Fibroblast of villous mesenchyme (primary cell): ENCODE measurements at regions not wholly inside any gene's neighbourhood (a gene's known extent, or its start where the extent isn't known, plus 50 kb on each side); places are given as distances from the start of the nearest gene placed in this dataset.
"Not testable (repeated sequence)": the region's sequence is repeated elsewhere in the genome, so short reads cannot be mapped to it uniquely, and the experiment has no call there.

Source experiments
- DNase-seq: peaks from one replicate; pipeline ENCODE4 v3.0.0-alpha.2; 2010; ENCODE audit warnings: low read depth
- H3K4me3 ChIP-seq: 2 replicates; pipeline ENCODE4 v1.5.1; 2011; ENCODE audit warnings: low read depth, mild to moderate bottlenecking, low read length
- CTCF ChIP-seq: IDR thresholded peaks from 2 replicates; pipeline ENCODE4 v1.5.1; 2012; ENCODE audit warnings: low read depth, mild to moderate bottlenecking, low read length; ENCODE audit not compliant: insufficient read depth

DNA sequence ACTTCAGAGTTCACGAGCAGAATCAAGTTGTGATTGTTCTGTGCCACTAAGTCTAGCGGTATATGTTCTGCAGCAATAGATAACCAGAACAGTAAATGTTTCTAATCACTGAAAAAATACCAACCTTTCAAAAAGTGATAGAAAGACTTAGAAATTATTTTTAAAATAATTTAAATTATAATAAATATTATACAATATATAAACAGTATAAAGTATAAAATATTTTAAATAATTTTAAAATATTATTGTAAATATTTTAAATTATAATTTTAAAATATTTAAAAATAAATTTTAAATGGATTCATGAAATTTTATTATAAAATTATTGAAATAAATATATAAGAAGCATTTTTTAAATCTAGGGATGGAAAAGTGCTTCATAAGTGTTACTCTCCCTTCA, 126.3 kb upstream of the ID2 start:
- no peak overlapping the region for H3K4me3 ChIP-seq
- no peak for DNase-seq
- TF ChIP-seq CTCF, result no peak

GRCh38 chr2:8558096-8558495, 123.8 kb upstream of the ID2 start:
- no peak overlapping the region for H3K4me3 ChIP-seq
- no peak for DNase-seq
- TF ChIP-seq CTCF, result no peak

DNA sequence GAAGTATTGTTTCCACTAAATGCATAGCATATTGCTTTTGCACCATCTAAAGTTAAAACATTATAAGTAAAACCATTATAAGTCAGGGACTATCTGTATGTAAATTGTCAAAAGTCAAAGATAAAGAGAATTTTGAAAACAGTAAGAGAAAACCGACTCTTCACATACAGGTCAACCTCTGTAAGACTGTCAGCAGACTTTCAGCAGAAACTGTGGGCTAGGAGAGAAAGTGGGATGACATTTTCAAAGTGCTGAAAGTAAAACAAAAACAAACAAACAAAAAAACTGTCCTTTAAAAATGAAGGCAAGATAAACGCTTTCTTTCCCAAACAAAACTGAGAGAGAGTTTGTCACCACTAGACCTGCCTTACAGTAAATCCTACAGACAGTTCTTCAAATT, 122.9 kb upstream of the ID2 start:
- no peak for DNase-seq
- no peak overlapping the region for H3K4me3 ChIP-seq
- no peak for TF ChIP-seq CTCF

DNA sequence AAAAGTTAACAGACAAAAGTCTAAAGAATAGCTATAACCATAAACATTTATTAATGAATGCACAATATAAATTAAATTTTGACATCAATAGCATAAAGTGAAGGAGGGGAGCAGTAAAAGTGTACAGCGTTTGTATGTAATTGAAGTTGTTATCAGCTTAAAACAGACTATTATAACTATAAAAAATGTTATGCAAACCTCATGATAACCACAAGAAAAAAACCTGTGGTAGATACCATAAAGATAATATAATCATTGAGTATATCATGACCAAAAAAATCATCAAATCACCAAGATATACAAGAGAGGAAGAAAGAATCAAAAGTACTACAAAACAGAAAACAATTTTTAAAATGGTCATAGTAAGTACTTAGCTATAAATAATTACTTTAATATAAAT, 122.1 kb upstream of the ID2 start:
- TF ChIP-seq CTCF, result no peak
- no peak for DNase-seq
- no peak overlapping the region for H3K4me3 ChIP-seq

- DNase-seq, H3K4me3 ChIP-seq: not testable (repeated sequence)
Observed at GRCh38 chr2:8561692-8562091, 120.2 kb upstream of the ID2 start.

DNA sequence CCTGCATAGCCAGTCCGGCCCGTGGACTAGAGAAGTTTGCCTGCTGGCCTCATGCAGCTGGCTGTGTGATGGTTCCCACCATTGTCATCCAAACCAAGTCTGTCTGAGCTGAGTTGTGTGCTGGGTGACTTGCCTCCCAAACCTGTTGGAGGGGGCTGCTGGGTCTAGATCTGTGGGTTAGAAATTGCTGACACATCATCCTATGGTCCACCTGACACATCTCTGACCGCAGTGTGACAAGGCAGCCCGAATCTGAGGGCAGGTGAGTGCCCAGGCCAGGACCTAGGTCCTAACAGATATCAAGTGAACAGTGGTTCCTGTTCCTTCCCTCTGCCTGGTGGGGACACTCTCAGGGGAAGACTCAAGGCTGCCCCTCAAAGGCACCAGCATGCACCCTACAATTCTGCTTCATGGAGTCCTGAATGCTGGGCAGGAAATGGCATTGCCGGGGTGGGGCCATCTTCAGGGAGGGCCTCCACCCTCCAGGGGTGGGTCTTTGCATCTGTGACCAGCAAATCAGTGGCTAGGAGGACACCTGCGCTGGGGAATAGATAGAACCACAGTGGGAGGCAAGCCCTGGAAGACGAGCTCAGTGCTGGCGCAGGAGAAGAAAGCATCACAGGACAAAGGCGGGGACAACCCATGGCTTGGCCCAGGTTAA, 117.9 kb upstream of the ID2 start:
- no peak overlapping the region for H3K4me3 ChIP-seq
- TF ChIP-seq CTCF, result no peak
- DNase-seq, result no peak

DNA sequence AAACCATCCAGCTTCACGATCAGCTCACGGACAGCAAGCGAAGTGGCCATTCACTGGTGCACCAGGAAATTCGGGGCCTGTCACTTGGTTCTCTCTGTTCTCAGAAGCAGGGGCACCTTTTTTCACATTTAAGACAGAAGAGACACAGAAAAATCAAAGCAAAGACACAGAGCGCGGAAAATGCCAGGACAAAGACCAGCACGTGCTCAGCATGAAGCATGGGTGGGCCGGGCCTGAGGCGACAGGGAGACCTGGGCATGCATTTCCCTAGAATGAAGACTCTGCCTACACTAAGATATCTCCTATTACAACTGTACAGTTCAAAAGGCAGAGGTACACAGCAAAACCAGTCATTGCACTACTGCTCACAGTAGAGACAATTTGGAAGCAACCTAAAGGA, 117.4 kb upstream of the ID2 start:
- no peak for TF ChIP-seq CTCF
- DNase-seq, result no peak
- H3K4me3 ChIP-seq, result no peak overlapping the region
